CD4-positive, alpha-beta T cell treated with Interleukin-6 at 100 ng/mL for 8 hours (primary cell): ENCODE measurements at regions not wholly inside any gene's neighbourhood (a gene's known extent, or its start where the extent isn't known, plus 50 kb on each side); places are given as distances from the start of the nearest gene placed in this dataset.

ENCODE experiments used
- DNase-seq: peaks from one replicate; pipeline ENCODE4 v3.0.0-alpha.2; 2020; ENCODE audit warnings: mixed read lengths, low spot score

DNA sequence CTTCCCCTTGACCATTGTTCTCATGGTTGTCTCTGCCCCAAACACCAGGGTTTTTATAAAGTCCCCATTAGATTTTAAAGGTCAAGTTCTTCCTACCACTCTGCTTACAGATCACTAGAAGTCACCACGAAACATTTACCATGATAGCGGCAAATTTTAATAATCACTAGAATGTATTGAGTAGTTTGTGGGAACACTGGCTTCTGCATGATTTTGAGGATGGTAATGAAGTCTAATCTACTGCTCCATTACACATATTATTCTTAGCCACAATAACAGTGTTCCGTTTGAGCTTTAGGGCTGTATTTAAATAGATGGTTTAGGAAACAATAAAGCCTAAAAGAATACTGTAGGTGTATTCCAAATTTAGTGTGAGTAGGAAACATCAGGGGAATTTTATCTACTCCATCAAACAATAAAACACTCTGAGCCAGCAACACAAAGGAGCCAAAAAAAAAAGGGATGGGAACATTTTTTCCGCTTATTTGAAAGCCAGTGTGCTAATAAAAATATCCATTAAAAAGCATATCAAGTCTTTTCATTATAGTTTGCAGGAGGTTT lies 49.7 kb downstream of the KLF12 start:
- no peak for DNase-seq

DNA sequence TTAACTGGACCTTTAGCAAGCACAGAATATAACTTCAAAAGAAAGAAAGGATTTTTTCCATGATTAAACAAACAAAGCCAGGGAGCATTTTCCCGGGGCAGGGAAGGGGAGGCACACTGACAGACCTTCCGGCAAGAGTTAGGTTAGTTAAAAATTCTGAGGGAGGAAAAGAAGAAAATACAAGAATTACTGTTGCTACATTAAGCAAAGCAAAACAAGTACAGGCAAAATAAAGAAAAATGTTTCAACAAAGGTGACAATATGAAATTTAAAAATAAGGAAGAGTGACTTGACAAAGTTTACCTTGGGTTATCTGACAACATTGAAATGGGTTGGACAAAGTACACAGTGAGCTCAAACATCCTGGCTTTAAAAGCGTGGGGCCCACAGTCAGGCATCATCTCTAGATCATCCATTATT lies 51.5 kb downstream of the KLF12 start:
- DNase-seq, result no peak

DNA sequence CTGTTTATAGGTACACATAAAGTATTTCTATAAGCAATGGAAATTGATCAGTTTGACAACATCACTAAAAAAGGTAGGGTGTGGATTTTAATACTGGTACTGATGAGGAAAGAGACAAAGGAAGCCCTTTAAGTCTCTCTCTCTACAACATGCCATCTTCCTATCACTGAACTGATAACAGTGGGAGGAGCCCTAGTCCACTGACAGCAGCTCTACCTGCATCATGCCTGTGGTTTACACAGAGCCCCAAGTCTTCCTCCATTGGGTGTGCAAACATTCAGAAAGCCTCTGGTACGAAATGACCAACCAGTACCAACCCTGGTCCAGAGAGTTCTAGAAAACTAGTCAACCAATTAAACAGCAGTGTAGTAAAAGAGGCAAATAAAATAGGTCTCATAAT lies 53.4 kb downstream of the KLF12 start:
- DNase-seq, result peak; percentile 28

DNA sequence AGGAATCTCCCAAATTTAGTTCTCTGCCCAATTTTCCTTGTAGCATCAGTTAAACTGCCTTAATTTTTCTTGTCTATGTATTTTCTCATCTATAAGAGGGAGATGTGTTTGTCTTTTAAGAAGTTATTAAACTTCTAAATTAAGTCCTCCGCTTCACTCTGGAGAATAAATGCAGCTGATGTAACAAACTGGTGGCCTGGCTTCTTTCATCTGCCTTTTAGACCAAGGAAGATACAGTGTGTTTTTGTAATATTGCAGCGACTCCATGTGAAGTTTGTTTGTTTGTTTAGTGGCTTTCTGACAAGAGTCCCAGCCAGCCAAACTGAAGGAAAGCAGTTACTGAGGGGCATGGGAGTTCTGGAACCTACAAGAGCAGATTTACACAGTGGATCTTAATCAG lies 56.4 kb downstream of the KLF12 start:
- no peak for DNase-seq

DNA sequence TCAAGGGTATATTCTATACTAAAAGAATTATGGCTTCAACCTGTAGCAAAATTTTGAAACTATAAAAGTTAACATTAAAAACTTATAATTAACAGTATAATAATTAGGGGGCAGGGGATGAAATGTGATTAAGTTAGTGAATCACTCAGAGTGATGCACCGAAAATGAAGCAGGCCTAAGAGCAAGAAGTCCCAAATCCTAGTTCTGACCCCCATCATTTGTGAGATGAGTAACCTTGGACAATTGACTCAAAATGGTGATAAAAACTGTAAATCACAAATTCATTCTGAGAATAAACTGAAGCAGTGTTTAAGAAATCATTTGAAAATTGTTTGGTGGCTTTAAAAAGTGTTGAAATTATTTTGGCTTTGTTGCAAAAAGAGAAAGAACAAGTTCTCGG lies 56.8 kb downstream of the KLF12 start:
- no peak for DNase-seq

DNA sequence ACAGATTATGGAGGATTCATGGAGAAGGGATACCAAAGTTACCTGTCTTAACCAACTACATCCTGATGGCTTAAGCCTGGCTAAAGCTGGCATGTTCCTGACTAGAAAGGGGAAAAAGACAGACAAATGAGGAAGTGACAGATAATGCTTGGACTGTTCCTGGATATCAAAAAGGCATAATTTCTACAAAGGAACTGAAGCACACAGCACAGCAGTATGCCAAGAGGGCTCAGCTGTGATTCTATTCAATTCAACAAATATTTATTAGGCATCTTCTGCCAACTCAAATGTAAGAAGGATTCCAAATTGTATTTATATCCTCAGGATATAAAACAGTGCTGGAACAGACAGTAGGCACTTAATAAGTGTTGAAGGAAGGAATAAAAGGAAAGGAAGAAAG lies 59.5 kb downstream of the KLF12 start:
- DNase-seq, result no peak

DNA sequence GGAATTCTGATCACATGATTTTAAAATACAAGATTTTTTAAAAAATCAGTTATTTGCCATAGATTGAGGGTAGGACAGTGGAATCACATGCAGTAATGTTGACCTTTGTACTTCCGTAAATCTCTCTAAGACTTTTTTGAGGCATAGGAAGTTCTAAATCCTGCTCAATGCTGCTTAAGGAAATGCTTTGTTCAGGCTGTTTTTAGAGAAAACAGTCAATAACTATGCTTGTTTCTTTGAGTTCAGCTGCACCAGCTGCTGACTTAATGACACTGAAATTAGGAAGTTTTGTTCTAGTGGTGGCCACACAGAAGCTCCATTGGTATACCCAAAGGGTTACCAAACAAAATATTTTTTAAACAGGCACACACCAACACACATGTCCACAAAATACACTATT lies 60.9 kb downstream of the KLF12 start:
- DNase-seq, result no peak

DNA sequence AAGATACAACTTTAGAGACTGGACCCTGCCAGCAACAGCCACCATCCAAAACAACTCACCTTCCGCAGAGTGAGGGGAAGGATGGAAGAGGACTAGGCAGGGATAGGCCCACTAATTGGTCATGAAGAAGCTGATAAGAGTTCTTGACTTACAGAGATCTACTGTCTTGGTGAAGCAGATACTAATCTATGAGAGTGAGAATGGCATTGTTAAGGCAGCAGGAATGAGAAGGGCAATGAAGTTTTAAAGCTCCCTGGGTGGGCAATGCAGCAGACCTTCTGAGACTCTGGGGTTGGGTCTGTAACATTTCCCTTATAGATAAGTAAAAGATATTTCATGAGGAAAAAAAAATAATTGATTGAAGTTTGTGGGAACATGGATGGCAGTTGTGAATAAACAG lies 63.7 kb downstream of the KLF12 start:
- no peak for DNase-seq

DNA sequence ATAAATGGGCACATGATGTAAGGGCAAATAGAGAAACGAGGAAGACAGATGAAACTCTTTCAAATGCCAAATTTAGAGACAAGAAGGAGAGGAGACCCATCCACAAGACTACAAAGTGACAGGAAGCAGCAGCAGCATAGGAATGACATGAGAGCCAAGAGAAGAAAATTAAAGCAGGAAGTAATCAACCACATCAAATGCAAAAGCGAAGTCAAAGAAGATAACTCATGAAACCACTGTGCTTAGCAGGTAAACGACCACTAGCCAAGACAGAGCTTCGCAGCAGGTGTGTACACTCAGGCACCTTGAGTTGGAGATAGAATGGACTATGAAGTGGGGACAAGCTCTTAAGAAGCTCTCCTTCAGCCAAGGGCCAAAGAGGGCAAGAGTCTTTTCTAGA lies 64.1 kb downstream of the KLF12 start:
- DNase-seq, result peak; percentile 68

DNA sequence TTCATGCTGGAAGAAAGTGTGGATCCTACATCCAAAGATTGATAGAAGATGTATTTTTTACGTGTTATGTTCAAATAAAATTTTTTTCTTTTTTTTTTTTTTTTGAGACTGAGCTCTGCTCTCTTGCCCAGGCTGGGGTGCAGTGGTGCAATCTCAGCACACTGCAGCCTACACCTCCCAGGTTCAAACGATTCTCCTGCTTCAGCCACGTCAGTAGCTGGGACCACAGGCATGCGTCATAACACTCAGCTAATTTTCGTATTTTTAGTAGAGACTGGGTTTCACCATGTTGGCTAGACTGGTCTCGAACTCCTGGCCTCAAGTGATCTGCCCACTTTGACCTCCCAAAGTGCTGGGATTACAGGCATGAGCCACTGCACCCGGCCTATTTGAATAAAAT lies 65.7 kb downstream of the KLF12 start:
- no peak for DNase-seq

DNA sequence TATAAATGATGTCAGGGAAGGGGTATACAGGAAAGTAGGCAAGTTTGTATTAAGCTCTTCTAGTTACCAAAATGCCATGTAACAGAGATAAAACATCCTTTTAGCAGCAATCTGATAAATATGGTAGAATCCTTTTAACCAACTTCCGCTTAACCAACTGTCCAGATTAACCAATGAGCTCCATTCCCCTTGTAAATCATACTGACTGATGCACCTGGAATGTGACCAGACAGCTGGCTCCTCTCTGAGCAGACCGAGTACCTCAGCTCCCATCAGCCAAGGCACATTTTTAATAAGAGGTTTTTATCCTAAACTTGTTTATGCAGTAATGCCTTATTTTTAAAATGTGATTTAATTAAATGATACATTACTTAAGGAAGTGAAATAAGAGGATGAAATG lies 66.4 kb downstream of the KLF12 start:
- no peak for DNase-seq

DNA sequence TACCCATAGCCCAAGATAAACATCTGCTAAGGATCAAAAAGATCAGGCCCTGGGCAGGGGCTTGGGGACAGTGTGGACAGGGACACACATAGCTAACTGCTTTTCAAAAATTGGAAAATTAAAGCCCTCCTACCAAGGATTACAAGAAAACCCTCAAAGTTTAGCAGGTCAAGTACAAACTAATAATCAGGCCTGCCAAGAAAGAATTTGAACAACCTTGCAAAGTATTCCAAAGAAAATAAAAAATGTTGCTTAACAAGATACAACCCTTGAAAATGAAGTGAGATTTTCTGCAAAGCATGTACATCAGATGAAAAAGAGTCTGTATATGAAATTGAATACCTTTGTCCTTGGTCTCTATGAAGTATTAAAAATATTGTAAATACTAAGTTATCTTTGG lies 67.3 kb downstream of the KLF12 start:
- DNase-seq, result no peak

DNA sequence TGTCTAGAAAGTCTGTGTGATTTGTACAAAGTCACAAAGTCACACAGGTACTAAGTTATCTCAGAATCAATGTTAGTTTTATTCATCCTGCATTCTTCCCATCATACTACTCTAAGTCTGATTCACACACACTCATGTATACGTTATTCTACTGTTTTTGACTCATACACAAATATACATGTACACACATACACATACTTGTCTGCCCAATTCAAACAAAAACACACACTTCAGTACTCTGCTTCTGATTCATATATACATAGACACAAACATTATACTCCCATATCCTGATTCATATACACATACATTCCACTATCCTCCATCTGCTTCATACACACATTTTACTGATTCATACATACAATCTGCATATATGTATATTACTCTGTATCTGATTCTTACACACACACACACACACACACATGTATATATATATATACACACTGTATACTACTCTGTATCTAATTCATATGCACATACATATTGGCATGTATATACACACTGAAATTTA lies 69.3 kb downstream of the KLF12 start:
- no peak for DNase-seq

DNA sequence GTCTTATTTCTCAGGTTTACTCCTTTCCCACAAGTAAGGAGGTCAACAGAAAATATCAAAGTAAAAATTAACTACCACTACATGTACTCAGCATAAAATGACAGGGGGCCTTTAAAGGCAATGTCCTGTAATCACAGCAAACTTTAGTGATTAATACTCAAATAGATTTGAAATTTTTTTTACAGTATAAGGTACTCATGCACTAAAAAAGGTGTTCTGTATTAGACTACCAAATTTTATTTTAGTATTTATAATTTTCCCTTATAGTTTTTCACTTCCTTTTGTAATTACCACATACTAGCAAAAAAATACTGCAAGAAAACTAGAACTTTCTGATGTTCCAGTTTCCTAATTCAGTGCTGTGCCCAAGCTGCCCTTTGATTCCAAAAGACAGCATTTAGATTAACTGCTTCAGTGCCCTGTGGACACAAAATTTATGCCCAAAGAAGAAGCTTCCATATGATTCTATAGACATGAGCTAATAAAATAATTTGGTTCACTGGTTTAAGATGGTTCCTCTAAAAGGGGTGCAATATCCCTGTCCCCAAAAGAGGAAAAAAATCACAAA lies 70.6 kb downstream of the KLF12 start:
- no peak for DNase-seq

DNA sequence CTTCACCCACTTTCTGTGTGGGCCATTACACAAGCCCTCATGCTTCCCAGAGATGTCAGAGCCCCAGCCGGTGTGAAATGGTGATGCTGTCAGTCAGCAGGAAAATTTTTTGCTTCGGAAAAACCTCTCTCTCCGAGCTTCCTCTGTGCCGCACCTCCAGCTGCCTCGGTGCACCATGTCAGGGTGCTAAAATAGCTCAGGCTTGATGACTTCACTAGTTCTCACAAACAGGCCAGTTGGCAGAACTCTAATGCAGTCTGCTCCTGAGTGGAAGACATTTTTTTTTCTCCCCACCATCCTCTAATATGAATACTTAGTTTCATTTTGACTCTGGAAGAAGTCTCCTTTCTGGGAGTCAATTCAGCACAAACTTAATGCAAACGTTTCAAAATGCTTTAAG lies 71.3 kb downstream of the KLF12 start:
- peak; percentile 13 for DNase-seq

DNA sequence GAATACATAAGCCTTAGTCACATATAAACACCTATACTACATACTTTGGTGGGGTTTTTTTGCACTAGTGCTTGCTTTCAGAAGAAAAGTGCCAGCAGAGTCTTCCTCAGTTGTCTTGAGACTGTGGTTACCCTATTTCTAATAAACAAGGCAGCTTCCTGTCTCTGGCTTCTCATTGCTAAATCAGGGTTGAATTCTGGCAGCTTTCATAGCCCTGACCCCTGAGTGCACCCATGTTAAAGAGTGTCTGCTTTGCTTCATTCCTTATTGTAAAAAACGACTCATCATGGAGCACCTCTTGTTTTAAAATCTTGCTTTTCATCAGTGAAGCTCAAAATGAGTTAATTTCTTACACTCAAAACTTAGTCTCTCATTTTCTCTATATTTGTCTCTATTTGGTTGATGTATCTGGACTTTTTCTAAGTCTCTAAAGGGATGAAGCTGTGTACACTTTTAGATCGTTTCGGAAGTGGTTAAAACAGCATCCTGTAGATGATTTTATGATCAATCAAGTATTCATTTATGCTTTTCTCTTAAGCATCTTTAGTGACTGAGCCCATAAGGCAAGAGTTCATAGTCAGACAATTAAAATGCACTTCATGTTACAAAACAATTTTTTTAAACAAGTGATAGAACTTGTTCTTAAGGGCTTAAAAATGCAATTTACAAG lies 72.1 kb downstream of the KLF12 start:
- peak; percentile 45 for DNase-seq

DNA sequence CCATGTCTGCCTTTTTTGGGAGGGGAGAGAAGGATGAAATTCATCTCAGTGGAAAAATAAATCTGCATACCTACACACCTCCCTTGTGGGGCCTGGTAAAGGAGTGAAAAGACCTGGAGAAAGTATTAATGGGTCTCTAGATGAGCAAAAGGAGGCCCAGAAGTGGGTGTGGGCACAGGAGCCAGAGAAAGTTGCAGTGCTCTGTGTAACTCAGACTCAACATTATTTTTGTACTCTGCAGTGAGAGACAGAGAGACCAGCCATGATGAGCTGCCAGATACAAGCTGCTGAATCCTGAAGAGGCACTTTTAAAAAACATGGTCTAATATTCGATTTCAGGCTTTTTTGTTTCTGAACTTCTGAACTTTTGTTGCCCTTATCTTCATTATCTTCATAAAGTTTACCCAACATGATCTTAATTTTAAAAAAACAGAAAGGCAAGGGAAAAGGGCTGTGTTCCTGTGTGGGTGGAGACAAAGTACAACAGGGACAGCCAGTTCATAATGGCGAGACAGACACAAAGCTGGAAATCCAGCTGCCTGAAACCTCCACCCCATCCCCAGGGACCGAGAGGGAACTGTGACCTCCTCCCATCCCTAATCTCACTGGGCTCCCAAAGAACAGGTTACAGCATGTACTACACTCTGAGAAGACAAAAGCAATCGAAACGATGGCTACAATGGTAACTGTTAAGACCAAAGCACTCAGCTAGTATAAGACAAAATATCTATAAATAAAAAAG lies 77.2 kb downstream of the KLF12 start:
- DNase-seq, result no peak

DNA sequence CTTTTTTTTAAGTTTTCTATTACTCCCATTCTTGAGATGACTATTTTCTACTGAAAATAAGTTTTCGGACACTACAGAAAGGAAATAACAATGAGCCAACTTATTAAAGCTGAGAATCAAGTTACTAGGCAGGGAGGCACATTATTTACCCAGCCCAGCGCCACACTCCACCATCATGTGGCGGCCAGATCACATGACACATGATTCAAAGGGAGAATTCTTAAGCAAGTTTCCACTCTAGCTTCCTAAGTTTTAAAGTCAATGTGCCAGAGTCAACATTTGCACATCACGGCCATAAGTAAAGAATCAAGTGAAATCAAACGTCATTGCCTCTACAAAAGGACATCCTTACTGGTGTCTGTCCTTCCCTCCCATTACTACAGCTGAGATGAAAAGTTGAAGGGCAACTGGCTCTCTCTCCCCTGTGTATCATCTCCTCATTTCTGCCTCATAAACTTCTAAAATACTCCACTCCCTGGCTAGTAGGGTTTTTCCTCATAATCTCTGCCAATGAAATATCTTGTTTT lies 81.7 kb downstream of the KLF12 start:
- no peak for DNase-seq

DNA sequence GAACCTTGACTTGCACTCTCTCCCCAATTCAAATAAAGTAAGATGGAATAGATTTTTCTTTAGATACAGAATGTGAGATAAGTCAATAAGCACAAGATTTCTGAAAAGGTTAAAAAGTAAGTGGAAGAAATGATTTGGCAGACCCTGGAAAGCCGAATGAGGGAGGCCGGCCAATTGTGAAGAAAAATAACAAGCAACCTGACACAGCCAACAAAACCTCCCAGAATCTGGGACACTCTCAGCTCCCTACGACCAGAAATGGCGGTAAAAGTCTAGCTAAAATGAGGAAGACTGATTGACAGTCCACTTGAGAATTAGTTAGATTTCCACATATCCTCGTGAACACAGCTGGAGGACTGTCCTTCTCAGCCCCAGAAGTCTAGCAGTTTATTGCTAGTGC lies 85.4 kb downstream of the KLF12 start:
- no peak for DNase-seq

DNA sequence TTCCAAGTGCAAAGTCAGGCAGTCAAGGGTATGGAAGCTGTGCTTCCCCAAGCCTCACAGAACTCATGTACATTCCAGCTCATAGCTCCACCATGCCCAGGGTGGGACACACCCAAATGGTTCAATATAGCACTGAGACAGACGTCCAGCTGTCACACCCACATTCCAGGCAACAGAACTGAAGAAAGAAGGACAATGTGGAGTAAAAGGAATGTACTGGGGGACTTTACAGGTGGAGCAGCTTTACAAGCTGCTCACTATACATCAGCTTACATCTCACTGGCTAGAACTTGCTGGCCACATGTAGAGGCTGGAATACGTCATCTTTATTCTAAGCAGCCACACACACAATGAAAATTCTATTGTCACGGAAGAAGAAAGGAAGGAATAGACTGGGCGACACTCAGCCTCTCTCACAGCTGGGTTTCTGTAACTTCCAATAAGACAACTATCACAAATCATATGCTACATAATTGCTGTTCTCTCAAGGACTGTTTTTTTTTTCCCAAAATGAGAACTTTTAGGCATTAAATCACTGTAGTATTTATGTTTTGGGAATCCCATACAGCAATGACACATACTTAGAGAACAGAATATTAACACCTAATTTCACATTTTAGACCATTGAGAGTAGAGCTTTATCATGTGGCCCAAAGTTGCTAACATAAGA lies 86.1 kb downstream of the KLF12 start:
- DNase-seq, result no peak

DNA sequence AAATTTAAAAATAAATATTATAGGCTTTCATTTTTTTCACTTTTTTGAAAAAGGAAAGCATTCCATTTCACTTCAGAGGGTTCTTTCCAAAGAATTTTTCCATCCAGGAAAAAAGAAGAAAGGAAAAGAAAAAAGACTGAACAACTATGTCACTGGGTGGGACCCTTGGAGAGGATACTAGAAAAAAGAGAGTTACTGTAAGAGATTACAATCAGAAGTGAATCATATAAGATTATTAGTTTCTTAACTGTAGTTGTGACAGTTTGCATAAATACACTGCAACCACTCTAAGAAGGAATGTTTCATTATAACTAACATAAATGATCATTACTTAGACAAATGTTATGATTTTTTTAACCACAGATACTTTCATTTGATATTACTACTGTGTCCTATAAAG lies 87.8 kb downstream of the KLF12 start:
- no peak for DNase-seq

DNA sequence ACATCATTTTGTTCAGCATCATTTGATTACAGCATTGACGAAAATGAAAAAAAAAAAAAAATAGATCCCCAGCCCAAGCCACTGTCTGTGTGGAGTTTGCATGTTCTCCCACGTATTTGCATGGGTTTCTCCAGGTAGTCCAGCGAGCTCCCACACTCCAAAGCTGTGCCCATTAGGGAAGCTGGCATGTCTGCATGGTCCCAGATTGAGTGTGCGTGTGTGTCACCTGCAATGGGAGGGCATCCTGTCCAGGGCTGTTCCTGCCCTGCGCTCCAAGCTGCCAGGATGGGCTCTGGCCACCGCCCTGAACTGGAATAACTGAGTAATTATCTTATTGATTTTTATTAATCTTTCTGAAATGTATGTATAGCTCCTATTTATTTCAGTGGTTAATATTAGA lies 88.6 kb downstream of the KLF12 start:
- DNase-seq, result no peak
